Endothelial cell (in vitro differentiated cells): ENCODE measurements at regions not wholly inside any gene's neighbourhood (a gene's known extent, or its start where the extent isn't known, plus 50 kb on each side); places are given as distances from the start of the nearest gene placed in this dataset.

Source experiments
- DNase-seq: peaks from one replicate; pipeline ENCODE4 v3.0.0; 2021; ENCODE audit warnings: low spot score
- H3K27ac Mint-ChIP-seq: one replicate; pipeline ENCODE4 v1.8.0; 2021; ENCODE audit warnings: mixed read lengths, inconsistent platforms; ENCODE audit not compliant: unreplicated experiment
- H3K27me3 Mint-ChIP-seq: one replicate; pipeline ENCODE4 v1.8.0; 2021; ENCODE audit warnings: mild to moderate bottlenecking, moderate library complexity, mixed read lengths, inconsistent platforms; ENCODE audit not compliant: unreplicated experiment
- H3K36me3 Mint-ChIP-seq: one replicate; pipeline ENCODE4 v1.8.0; 2021; ENCODE audit warnings: mild to moderate bottlenecking, low read depth, mixed read lengths, inconsistent platforms; ENCODE audit not compliant: unreplicated experiment
- H3K4me1 Mint-ChIP-seq: one replicate; pipeline ENCODE4 v1.8.0; 2021; ENCODE audit warnings: mild to moderate bottlenecking, mixed read lengths, inconsistent platforms; ENCODE audit not compliant: unreplicated experiment
- H3K4me3 Mint-ChIP-seq: one replicate; pipeline ENCODE4 v1.8.0; 2021; ENCODE audit warnings: mild to moderate bottlenecking, mixed read lengths, inconsistent platforms; ENCODE audit not compliant: unreplicated experiment
- H3K9me3 Mint-ChIP-seq: one replicate; pipeline ENCODE4 v1.8.0; 2021; ENCODE audit warnings: mixed read lengths, inconsistent platforms; ENCODE audit not compliant: unreplicated experiment
- TF ChIP-seq, protein P1 (sequence below): fragments of 200-600 bp; sonication (generic); IDR thresholded peaks from one replicate; pipeline ENCODE4 v1.5.0; 2021; ENCODE audit warnings: antibody characterized with exemption; ENCODE audit not compliant: unreplicated experiment

DNA sequence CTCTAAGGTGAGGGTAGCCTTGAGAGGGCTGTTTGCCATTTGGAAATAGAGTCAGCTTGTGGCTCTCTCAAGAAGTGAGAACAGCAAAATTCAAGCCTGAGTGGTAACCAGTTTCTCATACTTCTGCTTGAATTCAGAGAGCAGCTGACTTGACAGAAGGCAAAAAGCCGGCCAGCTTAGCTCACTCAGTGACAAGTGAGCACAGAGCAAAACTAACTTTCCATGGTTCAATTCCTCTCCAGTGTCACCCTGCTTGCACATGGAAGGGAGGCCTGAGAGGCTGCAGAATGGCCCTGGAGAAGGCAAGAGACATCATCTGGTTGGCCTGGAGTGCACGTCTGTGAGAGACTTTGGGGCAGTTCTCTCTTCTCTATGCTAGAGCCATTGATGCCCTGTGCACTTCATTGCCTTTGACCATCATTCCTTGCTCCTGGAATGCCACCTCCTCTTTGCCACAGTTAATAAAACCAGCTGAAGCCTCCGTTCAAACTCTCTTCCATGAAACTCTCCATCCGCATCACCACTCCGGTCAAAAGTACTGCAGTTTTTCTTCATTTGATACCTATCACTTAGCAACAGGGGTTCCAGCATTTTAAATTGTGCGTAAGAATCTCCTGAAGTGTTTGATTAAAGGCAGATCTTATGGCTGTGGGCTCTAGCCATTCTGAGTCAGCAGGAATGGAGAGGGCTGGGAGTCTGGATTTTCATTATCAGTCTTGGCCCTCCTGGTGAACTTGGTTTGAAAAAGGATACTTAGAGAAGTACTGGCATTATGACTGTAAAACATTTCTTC lies 69.8 kb upstream of the PIK3CG start:
- no peaks in the 10 kb centered on the region for H3K4me1 Mint-ChIP-seq
- H3K9me3 Mint-ChIP-seq: no peaks in the 10 kb centered on the region
- H3K4me3 Mint-ChIP-seq: no peak overlapping the region
- H3K27me3 Mint-ChIP-seq: peaks cover 1% of the 10 kb centered on the region
- TF ChIP-seq, protein P1, sequence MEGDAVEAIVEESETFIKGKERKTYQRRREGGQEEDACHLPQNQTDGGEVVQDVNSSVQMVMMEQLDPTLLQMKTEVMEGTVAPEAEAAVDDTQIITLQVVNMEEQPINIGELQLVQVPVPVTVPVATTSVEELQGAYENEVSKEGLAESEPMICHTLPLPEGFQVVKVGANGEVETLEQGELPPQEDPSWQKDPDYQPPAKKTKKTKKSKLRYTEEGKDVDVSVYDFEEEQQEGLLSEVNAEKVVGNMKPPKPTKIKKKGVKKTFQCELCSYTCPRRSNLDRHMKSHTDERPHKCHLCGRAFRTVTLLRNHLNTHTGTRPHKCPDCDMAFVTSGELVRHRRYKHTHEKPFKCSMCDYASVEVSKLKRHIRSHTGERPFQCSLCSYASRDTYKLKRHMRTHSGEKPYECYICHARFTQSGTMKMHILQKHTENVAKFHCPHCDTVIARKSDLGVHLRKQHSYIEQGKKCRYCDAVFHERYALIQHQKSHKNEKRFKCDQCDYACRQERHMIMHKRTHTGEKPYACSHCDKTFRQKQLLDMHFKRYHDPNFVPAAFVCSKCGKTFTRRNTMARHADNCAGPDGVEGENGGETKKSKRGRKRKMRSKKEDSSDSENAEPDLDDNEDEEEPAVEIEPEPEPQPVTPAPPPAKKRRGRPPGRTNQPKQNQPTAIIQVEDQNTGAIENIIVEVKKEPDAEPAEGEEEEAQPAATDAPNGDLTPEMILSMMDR: no peak
- peaks cover 14% of the 10 kb centered on the region for H3K36me3 Mint-ChIP-seq
- H3K27ac Mint-ChIP-seq: no peak overlapping the region
- no peak for DNase-seq

DNA sequence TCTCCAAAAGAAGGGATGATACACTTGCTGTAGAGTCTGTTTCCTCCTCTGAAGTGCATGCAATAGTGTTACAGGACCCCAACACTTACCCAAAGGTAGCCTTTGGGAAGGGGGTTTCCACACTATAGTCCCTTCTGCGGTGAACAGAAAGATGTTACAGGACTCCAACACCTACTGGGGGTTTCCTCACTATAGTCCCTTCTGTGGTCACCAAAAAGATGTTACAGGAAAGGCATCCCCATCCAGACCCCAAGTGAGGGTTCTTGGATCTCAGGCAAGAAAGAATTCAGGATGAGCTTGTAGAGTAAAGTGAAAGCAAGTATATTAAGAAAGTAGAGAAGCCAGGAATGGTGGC lies 69.2 kb upstream of the PIK3CG start:
- peaks cover 16% of the 10 kb centered on the region for H3K36me3 Mint-ChIP-seq
- H3K27ac Mint-ChIP-seq: no peak overlapping the region
- H3K9me3 Mint-ChIP-seq: no peaks in the 10 kb centered on the region
- peaks cover 1% of the 10 kb centered on the region for H3K27me3 Mint-ChIP-seq
- TF ChIP-seq, protein P1: no peak
- H3K4me3 Mint-ChIP-seq: peak overlapping the region; percentile 37
- no peak for DNase-seq
- H3K4me1 Mint-ChIP-seq: no peaks in the 10 kb centered on the region

DNA sequence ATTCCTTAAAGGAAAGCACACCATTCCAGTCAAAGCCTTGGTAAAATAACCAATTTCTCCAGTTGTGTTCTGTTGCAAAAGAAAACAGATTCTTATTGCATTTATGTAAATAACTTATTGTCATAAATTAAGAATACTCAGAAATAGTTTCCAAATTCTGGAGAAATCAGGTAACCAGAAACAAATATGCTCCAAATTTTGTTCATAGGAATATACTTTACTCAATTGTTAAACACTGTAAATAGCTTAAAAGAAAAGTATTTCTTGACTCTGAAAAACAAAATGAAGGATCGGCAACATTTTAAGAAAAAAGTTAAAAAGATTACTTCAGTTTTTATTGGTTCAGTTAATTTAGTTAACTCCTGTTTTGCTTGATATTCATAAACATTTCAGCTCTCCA lies 67.1 kb upstream of the PIK3CG start:
- Mint-ChIP-seq H3K36me3 (peaks cover 19% of the 10 kb centered on the region), H3K27me3 (peaks cover 3% of the 10 kb centered on the region), H3K27ac (no peak overlapping the region), H3K4me3 (no peak overlapping the region), H3K9me3 (no peaks in the 10 kb centered on the region), H3K4me1 (no peaks in the 10 kb centered on the region)
- TF ChIP-seq, protein P1: no peak
- DNase-seq: no peak

DNA sequence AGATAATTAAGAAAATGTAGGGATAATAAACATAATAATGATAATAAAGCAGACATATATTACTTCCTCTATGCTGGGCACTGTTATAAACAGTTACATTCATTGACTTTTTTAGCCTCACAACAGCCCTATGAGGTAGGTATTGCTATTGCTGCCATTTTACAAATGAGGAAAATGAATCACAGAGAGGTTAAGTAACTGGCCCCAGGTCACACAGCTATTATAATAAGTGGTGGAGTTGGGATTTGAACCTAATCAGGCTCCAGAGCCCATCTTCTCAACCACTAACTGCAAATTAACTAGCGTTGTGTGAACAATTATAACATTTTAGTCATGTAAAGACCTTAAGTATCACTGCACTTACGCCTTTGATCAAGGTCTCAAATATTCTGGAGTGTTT lies 62.5 kb upstream of the PIK3CG start:
- no peak overlapping the region for H3K27ac Mint-ChIP-seq
- peaks cover 12% of the 10 kb centered on the region for H3K36me3 Mint-ChIP-seq
- H3K4me3 Mint-ChIP-seq: no peak overlapping the region
- no peak for DNase-seq
- peaks cover 6% of the 10 kb centered on the region for H3K27me3 Mint-ChIP-seq
- peaks cover 4% of the 10 kb centered on the region for H3K9me3 Mint-ChIP-seq
- H3K4me1 Mint-ChIP-seq: peaks cover 2% of the 10 kb centered on the region
- TF ChIP-seq, protein P1: no peak

DNA sequence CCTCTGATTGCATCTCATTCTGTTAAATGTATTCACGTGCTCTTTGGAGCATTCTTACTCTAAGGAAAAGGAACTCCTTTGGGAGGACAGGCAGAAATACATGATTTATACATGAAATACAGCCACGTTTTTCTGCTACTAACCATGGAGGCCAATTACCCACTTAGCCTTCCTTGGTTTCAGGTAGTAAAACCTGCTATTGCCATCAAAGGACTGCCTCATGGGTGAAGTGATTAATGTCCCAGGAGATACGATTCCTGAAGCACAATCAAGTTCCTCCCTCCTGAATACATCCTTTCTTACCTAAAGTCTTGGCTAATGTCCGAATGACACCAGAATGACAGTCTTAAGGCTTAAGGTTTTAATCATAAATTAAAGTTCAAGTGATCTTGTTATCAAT lies 58.5 kb upstream of the PIK3CG start:
- Mint-ChIP-seq H3K9me3 (peaks cover 4% of the 10 kb centered on the region), H3K27ac (no peak overlapping the region), H3K4me1 (peaks cover 2% of the 10 kb centered on the region), H3K36me3 (peaks cover 3% of the 10 kb centered on the region), H3K4me3 (no peak overlapping the region), H3K27me3 (peaks cover 3% of the 10 kb centered on the region)
- no peak for DNase-seq
- TF ChIP-seq, protein P1: no peak
